H1 (cell line): ENCODE measurements at regions not wholly inside any gene's neighbourhood (a gene's known extent, or its start where the extent isn't known, plus 50 kb on each side); places are given as distances from the start of the nearest gene placed in this dataset.

Experiments used
- CTCF ChIP-seq, 3 experiments: IDR thresholded peaks; 1 replicate in 2 of 3; 2 replicates in 1 of 3; pipeline versions ENCODE4 v1.5.1 to v1.6.1; 2011; ENCODE audit warnings: low read length in 3 of 3, mild to moderate bottlenecking in 3 of 3, inconsistent platforms in 2 of 3, low read depth in 1 of 3, moderate library complexity in 1 of 3; ENCODE audit not compliant: insufficient read depth in 1 of 3; ENCODE audit errors: control extremely low read depth in 1 of 3
- EP300 ChIP-seq, 2 experiments: IDR thresholded peaks; 1 replicate in 1 of 2; 2 replicates in 1 of 2; pipeline ENCODE4 v1.6.1; 2011 to 2012; ENCODE audit warnings: low read depth in 2 of 2, low read length in 2 of 2, mild to moderate bottlenecking in 2 of 2, borderline replicate concordance in 1 of 2, inconsistent platforms in 1 of 2, moderate library complexity in 1 of 2
- KDM1A ChIP-seq: fragments of 200-600, 300-600 bp; sonication (generic); IDR thresholded peaks from 2 replicates; pipeline ENCODE4 v1.7.1; 2016; ENCODE audit warnings: mild to moderate bottlenecking, low read length, borderline replicate concordance
- POLR2A ChIP-seq, 2 experiments: IDR thresholded peaks; 1 replicate in 1 of 2; 2 replicates in 1 of 2; pipeline ENCODE4 v1.6.1; 2011; ENCODE audit warnings: low read depth in 2 of 2, low read length in 2 of 2, mild to moderate bottlenecking in 2 of 2; ENCODE audit errors: control extremely low read depth in 1 of 2
- POLR2AphosphoS5 ChIP-seq: IDR thresholded peaks from 2 replicates; pipeline ENCODE4 v1.6.1; 2011; ENCODE audit warnings: low read depth, low read length
- RFX5 ChIP-seq: IDR thresholded peaks from 2 replicates; pipeline ENCODE4 v1.6.1; 2011; ENCODE audit warnings: low read depth, low read length, improper control_type of control experiment, borderline replicate concordance
- RNF2 ChIP-seq: fragments of 200-900, 300-1000 bp; sonication (generic); IDR thresholded peaks from 2 replicates; pipeline ENCODE4 v1.7.1; 2016; ENCODE audit warnings: borderline replicate concordance, low read depth, mild to moderate bottlenecking, antibody characterized with exemption, low read length; ENCODE audit not compliant: poor library complexity, severe bottlenecking; ENCODE audit errors: missing control alignments
- SP2 ChIP-seq: IDR thresholded peaks from 2 replicates; pipeline ENCODE4 v1.6.1; 2012; ENCODE audit warnings: mild to moderate bottlenecking, low read length, inconsistent platforms
- TAF7 ChIP-seq: optimal IDR thresholded peaks from 2 replicates; pipeline ENCODE3; 2011; ENCODE audit warnings: low read depth, mild to moderate bottlenecking, inconsistent platforms, low read length, moderate library complexity, borderline replicate concordance
- ZNF274 ChIP-seq: IDR thresholded peaks from 2 replicates; pipeline ENCODE4 v1.7.0; 2012; ENCODE audit warnings: low read length, borderline replicate concordance; ENCODE audit errors: extremely low read depth

- TF ChIP-seq CTCF (IDR thresholded peaks at IDR 0.05; ENCODE audit: control extremely low read depth in 1 of 3, insufficient read depth in 1 of 3, low read depth in 1 of 3, low read length in 3 of 3) (no peak), EP300 (IDR thresholded peaks at IDR 0.05; ENCODE audit: borderline replicate concordance in 1 of 2, low read depth in 2 of 2, low read length in 2 of 2) (no peak), POLR2A (IDR thresholded peaks at IDR 0.05; ENCODE audit: control extremely low read depth in 1 of 2, low read depth in 2 of 2, low read length in 2 of 2) (no peak), ZNF274 (no peak), KDM1A (no peak), POLR2AphosphoS5 (no peak), RFX5 (no peak), TAF7 (no peak), SP2 (no peak), RNF2 (no peak)
Observed at GRCh38 chr1:25020173-25020845, 90.2 kb upstream of the RUNX3 start.
